Fibroblast of the conjunctiva (primary cell): ENCODE measurements at regions not wholly inside any gene's neighbourhood (a gene's known extent, or its start where the extent isn't known, plus 50 kb on each side); places are given as distances from the start of the nearest gene placed in this dataset.

Source experiments
- DNase-seq: peaks from one replicate; pipeline ENCODE4 v3.0.0-alpha.2; 2010; ENCODE audit warnings: low read depth

DNA sequence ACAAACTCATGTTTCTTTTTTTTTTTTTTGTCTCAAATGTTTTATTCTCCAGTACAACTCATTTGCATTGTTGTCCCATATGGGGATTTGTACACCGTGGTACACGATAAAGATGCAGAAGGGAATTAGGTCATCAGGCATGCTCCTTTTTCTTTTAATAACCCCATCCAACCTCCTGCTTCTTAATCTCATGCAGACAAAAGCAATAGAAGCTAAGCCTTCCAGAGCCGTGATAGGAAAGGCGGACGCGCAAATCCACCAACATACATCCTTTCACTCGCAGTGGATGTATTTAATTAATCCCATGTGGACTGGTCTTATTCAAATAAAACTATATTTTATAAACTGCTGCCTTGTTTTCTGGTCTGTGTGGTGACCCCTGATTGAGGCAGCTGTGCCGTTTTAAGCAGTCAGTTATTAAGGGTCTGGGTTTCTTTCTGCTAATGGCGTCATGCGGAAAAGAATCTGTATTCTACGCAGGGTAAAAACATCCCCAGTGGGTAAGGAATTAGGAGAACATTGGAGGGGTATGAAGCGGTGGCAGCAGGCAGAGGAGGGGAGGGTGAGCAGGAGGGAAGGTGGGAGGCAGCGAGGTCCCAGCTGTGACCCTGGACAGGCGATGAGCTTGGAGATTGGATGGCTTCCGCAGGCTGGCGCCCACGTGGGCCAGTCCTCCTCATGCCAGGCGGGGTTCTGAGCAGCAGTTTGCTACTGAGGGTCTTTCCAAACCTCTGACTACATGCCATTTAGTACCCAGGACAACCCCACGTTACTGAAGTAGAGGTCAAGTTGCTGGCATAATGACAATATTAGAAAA is 172.8 kb downstream of the LINC00237 start:
- no peak for DNase-seq

DNA sequence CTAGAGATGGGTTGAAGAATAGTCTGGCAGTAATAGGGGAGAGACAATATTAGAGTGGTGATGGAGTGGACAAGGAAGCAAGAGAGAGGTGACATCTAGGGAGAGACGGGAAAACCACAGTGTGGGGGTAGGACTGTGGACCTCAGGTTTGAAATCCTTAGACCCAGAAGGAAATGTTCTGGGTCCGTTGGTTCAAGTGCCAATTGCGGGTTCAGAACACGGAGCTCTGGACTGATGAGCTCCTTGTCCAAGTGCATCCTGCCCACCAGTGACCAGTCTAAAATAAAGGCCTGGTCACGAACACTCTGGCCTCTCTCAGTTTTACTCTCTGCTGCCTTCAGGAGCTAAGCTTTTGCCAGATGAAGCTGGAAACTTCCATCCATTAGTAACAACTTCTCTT is 174.0 kb downstream of the LINC00237 start:
- no peak for DNase-seq

DNA sequence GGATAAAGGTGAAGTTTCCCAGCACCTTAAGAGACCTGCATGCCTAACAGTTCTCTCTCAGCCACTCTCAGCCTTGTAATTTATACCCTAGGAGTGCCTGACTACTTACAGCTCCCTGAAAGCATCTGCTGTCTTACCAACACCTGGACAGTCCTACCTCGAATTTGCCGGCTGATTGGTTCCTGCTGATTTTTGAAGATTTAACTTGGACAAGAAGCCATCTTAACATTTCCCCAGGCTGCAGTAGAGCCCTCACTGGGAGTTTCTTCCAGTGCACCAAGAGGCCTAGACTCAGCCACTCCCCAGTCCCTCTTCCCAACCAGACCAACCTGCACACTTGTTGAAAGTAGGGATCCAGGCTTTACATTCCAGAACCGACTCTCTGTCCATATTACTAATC is 174.5 kb downstream of the LINC00237 start:
- DNase-seq: no peak

DNA sequence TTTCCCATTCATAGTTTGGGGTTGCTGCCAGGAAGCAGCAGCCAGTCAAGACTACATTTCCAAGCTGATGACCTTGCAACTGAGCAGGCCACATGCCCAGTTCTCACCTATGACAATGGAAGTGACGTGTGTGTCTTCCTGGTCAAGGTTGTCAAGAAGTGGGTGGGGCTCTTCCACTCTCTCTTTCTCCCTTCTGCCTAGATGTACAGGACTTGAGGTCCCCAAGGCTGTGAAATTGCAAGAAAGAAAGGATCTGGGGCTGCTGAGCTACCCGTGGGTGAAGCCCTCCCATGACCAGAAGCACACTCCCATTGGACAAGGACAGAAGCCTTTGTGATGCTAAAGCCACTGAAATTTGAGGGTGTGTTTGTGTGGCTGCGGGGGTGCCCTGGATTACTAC is 175.1 kb downstream of the LINC00237 start:
- no peak for DNase-seq

DNA sequence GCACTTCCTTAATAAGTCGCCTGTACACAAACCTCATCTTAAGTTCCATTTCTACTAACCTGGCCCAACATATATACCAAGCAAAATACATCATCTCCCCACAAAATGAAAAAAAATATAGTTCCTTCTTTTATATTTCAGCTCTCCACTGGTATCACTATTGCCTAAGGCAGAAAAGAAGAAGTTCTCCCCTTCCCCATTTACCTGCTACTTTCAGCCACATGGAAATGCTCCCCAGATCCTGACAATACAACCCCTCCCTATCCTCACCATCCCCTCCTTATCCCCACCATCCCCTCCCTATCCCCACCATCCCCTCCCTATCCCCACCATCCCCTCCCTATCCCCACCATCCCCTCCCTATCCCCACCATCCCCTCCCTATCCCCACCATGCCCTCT is 175.7 kb downstream of the LINC00237 start:
- no peak for DNase-seq

DNA sequence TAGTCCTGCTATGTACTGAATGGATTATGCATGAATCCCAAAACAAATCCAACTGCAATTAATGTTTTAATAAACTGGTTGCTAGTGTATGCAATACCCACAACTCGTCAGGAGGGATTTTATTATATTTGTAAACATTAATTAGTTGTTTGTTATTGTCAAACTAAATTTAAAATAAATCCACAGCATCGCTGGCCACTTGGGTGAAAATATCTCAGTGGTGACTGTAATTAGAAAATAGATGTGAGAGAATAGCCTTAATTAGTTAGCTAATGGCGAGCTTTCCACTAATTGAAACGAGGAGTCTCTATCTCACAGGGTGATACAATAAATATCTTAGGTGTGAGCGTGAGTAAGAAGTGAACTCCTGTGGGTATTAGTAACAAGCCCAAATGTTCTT is 176.8 kb downstream of the LINC00237 start:
- DNase-seq: no peak

DNA sequence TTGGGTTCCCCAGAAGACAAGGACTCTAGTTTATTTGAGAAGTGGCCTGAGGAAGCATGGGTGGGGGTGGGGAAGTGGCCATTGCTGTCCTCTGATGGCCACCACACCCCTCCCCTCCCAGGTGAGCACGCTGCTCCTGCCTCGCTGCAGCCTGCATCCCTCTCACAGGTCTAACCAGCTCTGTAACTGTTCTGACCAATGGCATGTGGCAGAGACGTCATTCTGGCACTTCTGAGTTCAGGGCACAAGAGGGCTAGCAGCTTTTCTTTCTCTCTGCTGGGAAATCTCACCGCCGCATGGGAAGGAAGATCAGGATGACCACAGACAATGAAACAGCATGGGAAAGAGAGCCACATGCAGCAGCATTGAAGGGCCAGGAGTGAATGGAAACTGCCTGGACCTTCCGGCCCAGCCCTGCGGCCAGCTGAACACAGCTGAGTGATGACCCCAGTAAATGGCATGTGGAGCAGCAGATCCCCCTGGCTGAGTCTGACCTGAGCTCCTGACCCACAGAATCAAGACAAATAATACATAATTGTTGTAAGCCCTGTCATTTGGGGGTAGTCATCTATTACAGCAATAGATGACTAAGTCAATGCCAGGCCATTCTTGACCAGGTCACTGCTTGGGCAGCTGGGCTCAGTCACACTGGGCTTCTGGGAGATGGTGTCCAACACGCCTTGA is 179.8 kb downstream of the LINC00237 start:
- no peak for DNase-seq

DNA sequence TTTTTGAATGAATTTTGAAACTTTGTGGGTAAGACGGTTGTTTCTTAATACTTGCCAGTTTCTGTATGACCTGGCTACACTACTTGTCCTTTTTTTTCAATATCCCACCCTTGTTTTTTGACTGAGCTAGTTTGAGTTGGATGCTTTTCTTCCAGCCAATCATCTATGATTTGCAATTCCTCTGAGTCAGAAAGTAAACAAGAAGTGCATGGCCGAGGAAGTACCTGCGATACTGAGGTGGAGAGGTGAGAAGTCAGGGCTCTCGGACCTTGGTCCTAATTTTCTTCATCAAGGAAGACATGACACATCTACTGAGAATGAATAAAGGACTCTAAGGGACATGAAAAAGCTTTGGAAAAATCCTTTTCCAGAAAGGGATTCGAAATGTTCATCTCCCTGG is 185.7 kb downstream of the LINC00237 start:
- DNase-seq: no peak

DNA sequence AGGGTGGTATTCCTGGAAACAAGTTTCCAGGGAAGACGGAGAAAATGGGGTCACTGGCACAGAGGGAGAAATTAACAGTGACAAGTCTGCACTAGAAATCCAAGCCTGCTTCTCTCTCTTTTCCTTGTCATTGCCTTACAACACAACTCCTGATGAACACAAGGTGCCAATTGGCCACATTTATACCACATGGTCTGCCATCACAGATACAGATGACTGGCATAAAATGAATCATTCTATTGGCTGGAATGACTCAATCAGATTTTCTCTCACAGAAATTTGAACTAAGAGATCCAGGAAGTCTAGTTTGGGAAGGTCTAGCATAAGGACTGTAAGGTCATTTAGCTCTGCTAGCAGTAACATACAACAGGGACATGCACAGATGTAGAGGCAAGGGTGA is 190.3 kb downstream of the LINC00237 start:
- no peak for DNase-seq

DNA sequence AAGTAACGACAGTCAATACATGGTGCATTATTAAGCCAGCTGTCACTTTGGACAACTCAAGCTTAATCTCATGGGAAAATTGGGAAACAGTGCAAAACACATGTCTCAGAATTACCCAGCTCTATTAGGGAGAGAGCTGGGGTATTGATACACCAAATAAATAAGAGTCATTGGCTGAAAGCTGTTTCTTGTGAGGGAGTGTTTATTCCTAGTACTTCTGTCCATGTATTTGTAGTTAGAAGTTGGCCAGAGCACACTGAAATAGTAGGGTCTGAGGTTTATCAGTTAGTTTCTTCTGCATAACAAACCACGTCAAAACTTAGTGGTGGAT is 192.0 kb upstream of the RALGAPA2 start:
- no peak for DNase-seq

DNA sequence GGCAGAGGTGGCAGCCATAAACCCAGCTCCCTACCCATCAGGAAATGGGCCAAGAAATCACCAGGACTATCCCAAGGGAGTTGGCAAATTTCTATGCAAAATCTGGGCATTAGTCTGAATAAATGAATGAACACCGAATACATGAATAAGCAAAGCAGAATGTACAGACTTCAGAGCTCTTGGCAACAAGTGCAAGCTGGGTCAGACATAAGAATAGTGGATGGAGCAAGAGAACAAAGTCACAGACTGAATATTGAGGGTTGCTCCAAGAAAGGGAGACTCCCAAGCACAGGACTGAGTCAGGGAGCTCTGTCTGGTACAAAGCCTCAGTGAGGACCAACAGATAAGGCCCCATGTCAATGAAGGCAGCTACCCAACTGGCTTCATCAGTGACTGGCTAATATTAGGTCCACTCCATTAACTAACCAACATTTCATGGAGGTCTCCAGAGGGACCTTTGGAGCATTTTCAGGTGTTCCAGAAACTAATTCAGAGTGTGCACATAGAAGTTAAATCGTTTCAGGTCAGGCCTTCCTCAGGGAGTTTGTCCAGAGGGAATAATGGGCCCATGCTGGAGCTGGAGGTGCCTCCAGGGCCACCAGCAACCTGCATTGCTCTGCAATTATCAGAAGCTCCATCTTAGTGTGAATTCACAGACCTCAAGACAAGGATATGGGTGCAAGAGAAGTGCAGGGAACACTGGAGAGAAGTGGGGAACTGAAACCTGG is 191.5 kb upstream of the RALGAPA2 start:
- DNase-seq: no peak

DNA sequence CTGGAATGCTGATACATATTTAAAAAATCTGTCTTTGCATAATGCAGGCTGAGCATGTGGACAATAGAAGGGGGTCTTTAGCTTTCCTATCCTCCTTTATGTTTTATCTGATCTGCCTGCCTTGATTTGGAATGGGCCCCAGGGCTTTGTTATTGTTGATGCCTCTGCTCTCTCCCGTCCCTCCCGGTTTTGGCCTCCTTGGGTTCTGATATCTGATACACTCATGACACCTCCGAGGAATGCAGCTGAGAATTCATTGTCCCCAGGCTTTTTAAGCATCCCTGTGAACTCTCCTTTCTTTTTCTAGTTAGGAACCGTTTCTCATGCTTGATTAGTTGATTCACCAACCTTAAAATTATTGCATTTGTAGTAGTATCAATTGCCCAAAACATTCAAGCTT is 185.5 kb upstream of the RALGAPA2 start:
- DNase-seq: no peak

DNA sequence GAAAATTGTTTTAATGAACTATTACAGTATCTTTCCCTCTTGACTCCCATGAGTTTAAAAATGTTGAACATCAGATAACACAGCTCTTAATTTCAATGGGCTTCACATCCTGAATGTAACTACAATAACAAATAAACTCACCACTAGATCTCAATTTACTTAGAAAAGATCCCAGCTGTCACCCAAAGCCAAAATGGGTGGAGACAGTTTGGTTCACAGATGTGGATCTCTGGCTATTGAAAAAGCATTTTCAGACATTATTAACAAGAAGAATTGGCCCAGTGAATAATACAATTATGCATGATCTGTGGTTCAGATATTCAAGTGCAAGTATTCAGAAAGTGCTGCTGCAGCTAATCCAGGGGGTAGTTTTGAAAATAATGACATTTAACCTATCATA is 184.7 kb upstream of the RALGAPA2 start:
- DNase-seq: no peak

DNA sequence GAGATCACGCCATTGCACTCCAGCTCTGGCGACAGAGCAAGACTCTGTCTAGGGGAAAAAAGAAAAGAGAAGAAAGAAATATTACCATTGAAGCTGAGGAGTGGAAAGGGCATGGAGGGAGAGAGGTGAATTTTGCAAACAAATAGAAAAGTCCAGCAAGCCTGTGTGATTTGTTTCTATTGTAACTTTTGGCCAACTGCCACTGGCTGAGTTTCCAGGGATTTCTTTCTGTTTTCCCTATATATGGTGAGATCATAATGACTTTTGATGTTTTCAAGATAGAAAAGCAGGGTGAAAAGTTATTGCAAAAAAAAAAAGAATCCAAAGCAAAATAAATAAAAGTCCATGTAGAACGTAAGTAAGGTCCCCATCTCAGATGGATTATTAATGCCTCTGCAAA is 184.2 kb upstream of the RALGAPA2 start:
- no peak for DNase-seq

DNA sequence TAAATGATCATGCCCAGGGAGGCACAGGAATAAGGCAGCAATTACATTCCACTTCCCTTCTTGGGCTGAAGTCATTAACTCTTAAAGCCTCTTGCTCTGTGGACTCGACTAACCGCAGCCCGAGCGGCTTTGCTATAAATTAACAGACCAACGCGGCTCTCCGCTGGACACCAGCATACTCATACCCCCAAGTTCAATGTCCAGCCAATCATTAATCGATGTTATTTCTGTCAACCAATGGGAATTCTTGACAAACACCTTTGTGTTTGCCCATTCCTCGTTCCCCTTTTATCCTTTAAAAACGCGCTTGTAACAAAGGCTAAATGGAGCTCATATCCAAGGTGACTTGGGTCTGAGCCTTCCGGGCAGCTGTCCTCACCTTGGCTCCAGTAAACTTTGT is 183.1 kb upstream of the RALGAPA2 start:
- no peak for DNase-seq

DNA sequence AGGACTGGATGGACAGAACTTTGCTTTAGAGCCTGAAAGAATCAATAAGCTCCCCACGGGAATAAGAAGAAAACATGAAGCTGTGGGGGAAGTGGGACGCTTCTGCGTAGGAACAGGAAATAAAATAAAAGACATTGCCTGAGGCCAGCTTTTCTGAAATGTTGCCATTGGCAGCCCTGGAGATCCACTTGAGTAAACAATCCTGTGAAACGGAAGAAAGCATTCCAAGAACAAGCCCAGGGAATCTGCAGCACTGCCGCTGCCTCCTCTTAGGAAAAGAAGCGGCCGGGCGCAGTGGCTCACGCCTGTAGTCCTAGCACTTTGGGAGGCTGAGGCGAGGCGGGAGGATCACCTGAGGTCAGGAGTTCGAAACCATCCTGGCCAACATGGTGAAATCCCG is 182.3 kb upstream of the RALGAPA2 start:
- no peak for DNase-seq

DNA sequence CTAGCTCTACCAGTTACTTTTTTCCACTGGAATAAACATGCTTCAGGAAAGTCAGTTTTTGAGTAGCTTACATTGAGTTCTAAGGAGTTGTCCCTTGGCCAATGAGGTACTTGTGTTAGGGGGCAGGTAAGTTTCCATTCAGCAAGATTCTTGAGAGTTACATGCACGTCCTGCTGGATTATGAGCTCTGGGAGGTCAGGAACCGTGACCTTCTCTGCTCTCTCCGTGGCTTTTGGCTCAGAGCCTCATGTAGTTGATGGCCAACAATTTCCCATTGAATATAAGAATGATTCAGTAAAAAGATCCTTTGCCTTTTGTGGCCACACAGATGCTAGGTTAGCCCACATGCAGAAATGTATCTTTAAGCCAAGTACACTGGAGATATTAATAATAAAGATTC is 181.8 kb upstream of the RALGAPA2 start:
- DNase-seq: no peak

DNA sequence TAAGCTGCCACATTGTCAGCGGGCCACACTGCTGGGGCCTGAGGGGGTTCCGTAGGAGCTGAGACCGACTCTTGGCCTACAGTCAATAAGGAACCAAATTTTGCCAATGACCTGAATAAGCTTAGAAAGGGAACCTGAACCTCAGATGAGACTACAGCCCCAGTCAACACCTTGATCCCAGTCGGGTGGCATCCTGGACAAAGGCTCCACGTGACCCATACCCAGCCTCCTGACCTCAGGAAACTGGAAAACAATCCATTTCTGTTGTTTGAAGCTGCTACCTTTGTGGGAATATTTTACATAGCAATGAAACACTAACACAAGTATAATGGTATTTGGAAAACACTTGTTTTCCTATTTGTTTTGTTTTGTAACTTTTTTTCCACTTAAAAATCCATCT is 179.9 kb upstream of the RALGAPA2 start:
- DNase-seq: no peak

DNA sequence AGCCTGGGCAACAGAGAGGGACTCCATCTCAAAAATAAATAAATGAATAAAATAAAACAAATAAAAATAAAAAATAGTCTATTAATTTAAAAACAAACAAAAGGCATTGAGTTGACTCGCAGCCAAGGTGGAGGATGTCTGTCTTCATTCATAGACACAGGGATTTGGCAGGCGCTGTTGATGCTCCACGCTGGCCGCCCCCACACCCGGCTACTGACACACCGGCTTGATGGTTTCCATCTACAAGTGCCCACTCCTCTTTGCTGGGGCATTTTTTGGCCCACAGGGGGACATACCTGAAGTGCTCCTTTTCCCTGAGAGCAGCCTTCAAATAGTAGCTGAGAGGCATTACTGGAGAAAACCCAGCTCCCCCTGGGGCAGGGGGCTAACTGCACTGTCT is 178.3 kb upstream of the RALGAPA2 start:
- no peak for DNase-seq

DNA sequence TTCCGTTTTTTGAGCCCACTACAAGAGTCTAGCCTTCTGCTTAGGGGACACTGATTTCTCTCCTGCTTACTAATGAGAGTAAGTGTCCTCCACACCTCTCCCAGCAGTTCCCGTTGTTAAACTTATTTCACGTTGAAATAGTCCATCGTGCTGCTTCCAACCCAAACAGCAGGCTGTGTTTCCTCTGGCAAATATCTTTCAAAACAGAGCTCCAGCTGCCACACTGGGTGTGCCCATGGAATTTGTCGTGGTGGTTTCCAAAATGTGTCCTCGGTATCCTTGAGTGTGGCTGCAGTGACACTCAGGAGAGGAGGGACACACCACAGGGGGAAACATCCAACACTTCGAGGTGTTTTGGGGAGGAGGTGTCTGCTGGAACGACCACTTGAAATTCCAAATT is 176.5 kb upstream of the RALGAPA2 start:
- DNase-seq: no peak

DNA sequence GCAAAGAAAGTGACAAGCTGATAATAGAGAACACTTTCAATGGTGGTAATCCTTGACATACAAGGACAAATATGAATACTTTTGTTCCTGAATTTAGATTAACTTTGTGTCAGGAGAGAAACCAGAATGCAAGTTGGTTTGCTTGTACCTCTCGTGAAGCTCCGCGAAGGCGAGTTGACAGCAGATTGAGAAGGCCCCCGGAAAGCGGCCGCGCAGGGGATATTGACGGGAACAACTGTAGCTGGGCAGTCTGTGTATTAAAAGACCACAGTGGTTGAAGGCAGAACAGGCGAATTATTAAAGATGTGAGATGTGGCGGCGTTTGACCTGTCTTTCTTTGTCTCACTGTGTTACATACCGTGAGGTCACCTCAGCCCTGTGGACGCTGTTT is 175.8 kb upstream of the RALGAPA2 start:
- DNase-seq: no peak

DNA sequence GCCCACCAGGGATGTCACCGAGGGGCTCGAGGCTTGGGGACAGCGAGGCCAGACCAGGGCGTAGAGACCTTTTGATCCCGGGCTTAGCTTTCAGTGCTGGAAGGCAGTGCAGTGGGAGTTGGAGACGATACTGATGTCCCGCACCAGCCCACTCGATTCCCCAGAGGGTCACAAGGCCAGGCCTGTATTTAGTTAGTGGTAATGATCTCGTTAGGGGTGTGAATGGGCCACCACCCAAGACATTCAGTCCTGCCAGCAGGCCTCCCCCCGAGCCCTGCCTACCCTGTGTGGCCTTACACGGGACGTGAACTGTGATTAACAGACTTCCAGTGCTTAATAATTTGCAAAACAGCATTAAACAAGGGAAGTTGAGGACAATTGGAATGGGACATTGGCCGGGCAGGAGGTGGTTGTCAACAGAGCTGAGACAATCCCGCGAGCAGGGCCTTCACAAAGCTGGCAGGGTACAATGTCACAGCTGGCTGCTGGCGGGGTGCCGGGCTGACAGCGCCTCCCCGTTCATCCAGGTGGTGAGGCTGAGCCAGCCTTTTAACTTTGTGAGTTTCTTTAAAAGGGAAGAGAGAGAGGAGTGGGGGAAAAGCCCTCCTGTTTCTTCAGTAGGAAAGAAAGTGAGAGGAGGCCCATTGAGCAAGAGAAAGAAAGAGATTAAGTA is 175.3 kb upstream of the RALGAPA2 start:
- DNase-seq: no peak

DNA sequence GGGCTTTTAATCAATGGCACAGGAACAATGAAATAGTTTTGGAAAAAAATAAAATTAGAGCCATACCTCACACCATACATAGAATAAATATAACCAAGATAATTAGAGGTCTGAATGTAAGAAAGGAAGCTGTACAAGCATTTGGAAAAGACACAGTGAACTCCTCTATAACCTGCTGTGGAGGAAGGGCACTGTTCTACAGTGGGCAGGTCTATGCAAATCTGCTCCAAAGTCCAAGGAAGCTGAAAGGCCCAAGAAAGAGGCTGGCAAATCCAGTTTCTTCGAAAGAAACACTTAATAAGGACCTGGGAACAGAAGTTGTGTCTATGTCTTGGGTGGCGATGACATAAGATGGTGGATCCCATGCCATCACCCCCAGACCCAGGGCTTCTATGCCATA is 169.4 kb upstream of the RALGAPA2 start:
- no peak for DNase-seq
